HG03575 (cell line): ENCODE measurements at regions not wholly inside any gene's neighbourhood (a gene's known extent, or its start where the extent isn't known, plus 50 kb on each side); places are given as distances from the start of the nearest gene placed in this dataset.
"Not testable (repeated sequence)": the region's sequence is repeated elsewhere in the genome, so short reads cannot be mapped to it uniquely, and the experiment has no call there.

Source experiments
- ATAC-seq: cut with Tn5 transposase; IDR thresholded peaks from one replicate; pipeline ENCODE4 v1.9.1; 2021; ENCODE audit not compliant: unreplicated experiment, insufficient number of reproducible peaks, low FRiP score; ENCODE audit errors: extremely low read depth

DNA sequence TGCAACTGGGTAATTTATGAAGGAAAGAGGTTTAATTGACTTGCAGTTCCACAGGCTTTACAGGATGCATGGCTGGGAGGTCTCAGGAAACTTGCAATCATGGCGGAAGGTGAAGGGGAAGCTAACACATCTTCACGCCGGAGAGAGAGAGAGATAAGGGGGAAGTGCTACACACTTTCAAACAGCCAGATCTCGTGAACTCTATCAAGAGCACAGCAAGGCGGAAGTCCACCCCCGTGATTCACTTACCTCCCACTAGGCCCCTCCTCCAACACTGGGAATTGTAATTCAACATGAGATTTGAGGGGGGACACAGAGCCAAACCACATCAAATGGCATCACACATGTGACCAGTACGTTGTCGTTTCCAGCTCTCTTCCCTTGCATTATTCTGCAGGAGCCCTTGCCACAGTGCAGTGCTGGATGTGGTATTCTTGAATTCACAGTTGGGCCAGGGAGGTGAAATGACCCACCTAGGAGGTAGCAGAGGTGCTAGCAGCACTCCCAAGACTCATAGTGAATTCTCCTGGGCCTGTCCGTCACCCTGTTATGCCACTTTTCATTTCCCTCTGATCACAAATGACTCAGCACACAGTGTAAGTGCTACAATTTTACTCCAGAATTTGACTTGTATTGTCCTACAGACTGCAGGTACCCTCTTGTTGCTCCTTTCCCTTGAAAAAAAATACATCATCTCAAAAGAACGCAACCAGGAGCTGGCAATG lies 179.2 kb upstream of the PLGLB2 start:
- ATAC-seq, result not testable (repeated sequence)

DNA sequence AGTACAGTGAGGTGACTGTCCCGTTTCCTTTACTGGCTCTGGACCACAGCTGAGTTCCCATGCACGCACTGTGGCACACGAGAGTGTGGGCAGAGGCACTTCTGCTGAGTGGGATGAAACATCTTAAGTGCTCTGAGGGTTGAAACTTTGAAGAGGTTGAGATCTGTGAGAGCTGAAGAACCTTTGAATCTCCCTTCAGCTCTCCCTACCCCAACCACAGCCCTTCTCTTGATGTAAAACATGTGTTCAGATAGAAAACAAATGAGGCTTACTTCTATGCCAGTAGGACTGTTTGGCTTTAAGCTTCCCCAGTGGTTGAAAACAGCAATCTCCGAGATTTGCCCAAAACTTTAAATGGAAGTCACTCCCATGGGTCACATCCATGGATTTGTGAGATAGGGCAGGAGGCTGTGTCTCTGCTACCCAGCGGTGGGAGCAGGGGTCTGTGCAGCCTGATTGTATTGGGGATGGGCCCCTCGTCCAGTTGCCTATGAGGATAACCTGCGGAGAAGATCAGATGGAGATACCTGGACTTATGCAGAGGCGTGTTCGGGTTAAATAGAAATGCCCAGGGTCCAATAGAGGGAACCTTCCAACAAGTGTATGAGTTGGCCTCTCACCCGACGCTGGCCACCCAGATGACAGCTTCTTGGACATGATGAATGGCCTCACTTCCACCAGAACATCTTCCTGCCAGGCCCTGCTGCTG lies 178.0 kb upstream of the PLGLB2 start:
- not testable (repeated sequence) for ATAC-seq

DNA sequence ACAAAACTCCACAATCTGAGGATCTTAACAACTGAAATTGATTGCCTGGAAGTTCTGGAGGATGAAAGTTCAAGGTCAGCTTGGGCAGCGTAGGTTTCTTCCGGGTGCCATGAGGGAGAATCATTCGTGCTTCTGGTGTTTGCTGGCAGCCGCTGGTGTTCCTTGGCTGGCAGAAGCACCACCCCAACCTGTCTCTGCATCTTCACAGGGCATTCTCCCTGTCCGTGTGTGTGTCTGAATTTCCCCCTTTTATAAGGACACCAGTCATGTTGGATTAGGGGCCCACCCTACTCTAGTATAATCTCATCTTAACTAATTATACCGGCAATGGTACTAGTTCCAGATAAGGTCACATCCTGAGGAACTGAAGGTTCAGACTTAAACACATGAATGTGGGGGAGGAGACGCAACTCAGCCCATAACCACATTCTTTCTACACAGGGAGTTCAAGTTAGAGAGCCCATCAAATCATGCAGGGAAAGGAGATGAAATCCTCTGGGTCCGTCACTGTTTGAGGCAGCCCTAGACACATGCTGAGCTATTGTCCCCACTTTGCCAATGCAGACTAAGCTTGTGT lies 175.9 kb upstream of the PLGLB2 start:
- ATAC-seq, result not testable (repeated sequence)

DNA sequence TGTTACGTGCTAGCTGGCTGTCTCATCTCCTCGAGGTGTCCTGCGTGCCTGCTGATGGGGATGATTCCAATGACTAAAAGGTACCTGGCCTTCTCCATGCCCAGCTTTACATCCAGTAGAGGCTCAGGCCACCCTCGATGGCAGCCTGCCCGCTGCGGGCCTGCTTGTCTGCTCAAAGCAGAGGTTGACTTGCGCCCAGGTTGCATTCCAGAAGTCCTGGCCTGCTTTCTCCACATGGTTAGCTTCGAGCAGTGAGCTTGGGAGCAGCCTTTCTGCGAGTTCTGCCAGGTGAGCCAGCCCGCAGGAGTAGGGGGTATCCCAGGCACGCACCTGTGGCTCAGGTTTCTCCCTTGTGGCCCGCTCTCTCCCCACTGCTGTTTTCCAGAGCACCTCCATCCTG lies 175.0 kb upstream of the PLGLB2 start:
- not testable (repeated sequence) for ATAC-seq

DNA sequence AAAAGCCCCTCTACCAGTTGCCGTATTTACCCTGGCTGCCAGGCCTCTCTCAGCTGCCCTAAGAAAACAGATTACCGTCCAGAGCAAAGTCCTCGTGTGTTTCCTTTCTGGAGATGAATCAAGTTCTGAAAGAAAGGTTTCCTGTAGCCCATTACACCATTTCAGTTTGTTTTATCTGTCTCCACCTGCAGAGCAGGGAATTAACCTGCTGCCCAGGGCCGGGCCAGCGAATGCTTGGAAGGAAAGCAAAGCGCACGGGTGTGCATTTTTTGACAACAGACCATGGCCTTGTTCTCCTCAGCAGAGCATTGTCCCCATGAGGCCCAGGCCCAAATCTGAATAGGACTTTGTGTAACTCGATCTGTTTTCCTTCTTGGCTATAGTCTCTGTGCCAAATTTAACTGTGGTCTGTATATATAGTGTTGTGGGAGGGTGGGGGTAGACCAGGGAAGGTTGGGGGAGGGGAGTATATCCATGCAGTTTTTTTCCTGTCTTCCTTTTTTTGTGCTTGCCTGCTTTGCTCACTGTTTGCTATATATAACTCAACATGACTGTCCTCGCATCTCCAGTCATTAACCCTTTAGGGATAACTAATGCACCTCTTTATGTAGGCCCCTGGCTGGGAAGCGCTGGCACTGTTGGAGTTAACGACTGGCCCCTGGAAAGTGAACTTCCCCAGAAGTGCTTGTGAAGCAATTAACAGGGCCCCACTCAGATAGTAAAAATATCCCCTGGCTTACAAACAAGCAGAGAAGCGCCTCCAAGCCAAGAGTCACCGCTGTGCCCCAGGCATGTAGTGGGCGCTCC lies 174.3 kb upstream of the PLGLB2 start:
- not testable (repeated sequence) for ATAC-seq

DNA sequence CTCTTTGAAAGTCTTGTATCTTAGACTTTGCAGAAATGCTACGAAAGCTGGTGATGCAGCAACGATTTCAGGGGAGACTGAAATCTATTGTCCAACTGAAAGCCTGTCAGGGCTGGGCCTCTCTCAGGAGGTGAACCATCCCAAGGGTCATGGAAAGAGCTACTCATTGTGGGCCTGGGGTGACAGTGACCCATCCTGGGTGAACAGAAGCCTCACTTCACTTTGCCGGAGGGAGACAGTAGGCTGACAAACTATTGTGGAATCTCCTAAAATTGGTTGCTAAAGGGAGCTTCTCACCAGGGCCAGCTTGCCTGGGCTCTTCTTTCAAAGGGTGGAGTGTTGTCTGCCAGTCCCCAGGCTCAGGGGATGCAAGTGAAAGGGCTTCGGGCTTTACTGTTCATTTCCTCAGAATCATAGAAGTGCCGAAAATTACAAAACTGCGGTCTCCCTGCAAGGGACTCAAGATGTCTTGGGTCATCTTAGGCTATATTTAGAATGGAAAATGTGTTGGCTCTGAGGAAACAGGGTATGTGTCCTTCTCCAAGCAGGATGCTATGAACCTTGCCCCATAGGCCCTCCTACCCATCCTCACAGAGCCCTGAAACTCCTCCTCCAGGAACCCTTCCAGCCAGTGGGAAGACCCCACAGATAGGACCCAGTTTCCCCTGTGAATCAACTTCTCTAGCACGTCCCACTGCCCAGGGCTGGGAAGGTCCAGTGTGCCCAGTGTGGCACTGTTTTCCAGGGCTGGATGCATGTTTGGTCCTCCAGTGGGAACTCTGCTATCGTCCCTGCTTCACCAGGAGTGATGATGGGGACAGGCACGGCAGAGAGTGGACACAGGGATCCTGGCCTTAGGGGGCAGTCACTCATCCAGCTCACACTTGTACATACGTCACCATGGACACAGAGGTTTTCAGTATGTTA lies 173.4 kb upstream of the PLGLB2 start:
- ATAC-seq, result not testable (repeated sequence)

DNA sequence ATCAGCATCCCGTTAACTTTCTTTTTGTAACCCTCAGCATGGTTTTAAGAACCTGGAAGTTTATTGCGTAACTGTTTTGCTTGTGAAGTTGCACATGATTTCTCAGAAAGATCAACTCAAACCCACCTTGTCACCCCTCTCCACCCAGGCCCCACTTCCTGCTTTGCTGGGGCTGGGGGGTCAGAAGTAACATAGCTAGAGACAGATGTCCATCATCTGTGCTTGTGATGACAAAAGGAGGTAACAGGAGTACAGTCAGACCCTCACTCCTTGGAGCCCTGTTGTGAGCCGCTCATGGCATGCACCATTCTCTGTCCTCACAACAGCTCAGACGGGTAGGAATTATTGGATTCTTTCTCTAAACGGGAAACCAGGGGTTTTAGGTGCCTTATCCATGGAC lies 172.7 kb upstream of the PLGLB2 start:
- ATAC-seq, result not testable (repeated sequence)

DNA sequence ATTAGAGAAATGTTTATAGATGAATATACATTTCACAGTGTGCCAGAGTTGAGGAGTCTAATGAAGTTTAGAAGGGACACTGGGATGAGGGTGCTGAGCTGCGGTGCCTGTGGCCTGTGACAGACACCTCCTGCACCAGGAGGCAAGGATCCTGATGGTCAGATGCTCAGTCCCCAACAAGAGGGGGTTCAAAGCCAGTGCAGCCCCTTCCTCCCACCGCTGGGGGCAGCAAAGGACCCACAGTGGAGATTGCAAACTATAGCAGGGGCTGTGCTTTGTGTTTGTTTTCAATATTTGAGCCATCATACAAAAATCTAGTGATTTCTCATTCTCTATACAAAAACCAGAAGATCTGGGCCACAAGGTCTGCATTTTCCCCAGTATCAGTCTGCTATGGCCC lies 170.5 kb upstream of the PLGLB2 start:
- not testable (repeated sequence) for ATAC-seq

DNA sequence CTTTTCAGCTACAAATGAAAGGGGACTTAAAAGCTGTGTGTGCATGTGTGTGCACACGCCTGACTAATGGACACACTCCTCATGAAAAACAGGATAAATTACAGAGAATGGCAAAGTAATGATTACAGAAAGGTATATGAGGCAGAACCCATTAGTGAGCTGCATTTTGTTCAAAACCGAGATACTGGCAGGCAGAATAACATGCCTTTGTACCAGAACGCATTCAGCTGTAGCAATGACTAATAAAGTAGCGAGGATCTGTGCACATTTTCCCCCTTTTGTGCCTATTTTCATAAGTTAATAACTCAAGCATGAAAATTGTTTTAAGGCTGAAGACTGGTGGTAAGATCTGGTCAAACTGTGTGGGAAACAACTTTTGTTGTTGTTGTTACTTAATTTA lies 165.7 kb upstream of the PLGLB2 start:
- ATAC-seq, result not testable (repeated sequence)

DNA sequence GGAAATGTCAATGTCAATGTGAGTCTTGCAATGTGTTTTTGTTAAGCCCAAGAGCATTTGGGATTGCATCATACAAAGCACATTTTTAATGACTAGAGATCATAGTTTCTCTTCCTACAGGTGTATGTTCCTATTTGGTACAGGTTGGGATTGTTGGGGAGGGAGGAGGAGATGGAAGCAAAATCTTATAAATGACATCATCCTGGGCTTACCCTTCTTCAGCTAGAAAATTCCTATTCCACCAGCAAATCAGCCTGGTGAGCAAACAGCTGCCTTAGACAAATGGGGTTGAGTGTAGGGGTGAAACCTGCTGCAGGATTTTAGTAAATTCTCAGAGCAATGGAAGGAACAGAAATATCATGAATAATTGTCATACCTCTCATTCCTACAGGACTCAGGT lies 165.3 kb upstream of the PLGLB2 start:
- ATAC-seq, result not testable (repeated sequence)

DNA sequence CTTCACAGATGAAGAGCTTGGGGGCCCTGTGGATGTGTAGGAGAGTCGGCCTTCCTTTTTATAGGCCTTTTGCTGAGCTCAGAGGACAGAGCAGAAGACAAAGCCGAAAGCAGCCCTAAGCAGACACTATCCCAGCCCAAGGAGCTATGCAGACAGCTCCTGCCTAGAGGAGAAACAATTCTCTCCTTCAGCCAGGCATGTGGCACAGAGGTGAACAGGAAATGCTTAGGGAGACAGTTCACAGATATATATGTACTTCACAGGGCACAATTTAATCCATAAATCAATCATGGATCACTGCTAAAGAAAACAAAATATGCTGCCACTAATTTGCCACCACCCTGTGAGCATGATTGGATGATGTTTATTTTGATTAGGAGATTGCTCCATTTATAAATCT lies 164.5 kb upstream of the PLGLB2 start:
- not testable (repeated sequence) for ATAC-seq

DNA sequence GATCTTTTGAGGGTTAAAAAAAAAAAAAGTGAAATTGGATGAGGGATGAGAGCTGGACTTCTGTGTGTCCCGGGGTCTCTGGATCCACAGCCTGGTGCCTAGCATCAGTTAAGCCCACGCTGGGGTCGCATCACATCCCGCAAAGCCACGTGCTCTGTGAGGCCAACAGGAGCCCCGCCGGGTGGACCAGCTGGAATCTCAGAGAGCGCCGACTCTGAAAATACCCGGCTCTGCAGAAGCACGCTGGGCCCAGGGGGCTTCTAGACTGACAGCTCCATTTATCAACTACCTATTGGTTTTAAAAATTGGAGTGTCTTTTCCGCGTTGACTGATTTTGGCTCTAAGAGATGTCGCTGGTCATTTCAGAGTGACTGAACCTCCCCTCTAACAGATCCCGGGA lies 164.1 kb upstream of the PLGLB2 start:
- not testable (repeated sequence) for ATAC-seq

DNA sequence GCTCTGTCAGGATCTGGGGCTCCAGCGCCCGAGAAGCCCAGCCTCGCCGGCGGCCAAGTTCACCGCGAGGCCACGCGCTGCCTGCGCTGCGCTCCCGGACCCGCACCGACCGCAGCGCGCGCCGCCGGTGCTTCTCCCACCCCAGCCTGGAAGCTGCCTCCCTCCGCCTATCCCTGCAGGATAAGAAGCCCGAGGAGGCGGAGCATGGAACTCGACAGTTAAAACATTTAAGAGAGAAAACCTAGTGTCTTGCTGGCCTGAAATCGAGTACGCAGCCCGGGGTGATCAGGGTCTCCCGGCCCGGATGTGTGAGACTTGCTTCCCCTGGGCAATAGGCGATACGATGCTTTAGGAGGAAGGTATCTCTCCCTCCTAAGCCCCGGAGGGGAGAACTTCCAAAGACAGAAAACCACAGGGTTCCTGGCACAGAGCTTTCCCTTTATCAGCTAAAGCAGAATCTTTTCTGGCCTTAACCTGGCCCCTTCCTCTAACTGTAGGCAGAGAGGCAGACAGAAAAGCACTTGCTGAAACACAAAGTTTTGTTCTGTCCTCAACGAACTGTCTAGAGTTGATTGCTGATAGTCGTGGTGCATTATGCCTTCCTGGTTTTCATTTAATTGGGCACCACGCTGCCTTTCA lies 163.5 kb upstream of the PLGLB2 start:
- ATAC-seq, result not testable (repeated sequence)

DNA sequence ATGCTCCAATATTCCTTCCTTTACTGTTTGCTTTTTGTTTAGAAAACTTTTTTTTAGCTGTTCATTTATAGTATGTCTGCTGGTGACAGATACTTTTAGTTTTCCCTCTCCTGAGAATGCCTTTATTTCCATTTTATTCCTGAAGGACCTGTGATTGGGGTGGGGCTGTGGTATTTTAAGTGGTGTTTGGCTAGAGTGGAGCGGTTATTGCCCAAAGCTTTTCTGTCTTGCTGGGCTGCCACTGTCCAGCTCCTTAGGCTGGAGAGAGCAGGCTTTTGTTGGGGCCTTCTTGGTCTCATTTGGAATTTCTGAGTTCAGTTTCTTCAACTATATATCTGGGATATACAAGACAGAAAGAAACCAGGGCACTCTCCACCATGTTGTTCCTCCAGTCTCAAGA lies 160.0 kb upstream of the PLGLB2 start:
- not testable (repeated sequence) for ATAC-seq

DNA sequence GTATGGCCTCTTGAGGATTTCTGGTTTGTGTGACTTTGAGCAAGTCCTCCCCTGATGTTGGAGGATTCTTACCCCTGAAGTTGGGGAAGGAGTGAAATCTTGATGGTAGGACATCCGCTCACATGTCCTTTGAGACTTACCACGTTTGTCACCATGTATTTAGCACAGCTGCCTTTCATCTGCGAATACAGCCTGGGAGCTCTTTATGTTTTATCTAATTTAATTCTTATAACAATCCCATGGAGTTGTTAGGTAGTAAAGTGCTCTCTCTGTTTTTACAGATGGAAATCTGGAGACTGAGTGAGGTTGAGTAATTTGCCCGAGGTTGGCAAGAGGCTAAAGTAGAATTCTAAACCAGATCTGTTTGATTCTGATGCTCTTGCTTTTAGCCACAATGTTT lies 154.9 kb upstream of the PLGLB2 start:
- not testable (repeated sequence) for ATAC-seq

DNA sequence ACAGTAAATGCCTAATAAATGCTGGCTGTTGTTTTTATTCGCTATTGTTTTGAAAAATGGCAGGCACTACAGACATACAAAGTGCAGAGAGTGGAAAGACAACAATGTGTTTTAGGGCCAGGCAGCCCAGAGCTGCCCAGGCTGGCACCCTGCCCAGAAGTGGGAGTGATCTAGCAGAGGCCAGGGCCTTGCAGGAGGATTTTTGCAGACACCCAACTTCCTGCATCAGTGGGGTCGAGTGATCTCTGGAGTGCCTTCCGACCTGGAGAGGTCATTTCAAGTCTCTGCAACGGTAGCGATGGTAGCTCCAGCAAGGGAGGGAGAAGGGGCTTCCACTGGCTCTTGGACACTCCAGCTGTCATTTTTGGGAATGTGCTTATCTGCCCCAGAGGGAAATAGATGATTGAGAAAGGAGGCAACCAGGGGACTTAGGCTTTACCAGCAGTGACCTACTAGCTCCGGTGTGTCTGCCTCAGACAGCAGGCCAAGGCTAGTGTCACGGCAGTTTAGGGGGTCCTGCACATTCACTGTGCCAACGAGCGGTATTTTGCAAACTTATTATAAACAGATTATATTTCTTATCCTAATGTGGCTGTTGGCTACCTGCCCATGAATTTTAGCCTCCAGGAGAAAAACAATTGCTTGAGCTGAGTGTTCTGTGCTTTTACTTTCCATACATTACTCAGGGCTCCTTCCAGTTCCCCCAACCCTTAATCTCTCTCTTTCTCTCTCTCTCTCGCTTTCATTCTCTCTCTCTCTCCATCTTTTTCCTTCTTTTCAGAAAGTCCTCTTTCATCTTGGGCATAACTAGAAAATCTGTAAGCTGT lies 153.9 kb upstream of the PLGLB2 start:
- ATAC-seq, result not testable (repeated sequence)

DNA sequence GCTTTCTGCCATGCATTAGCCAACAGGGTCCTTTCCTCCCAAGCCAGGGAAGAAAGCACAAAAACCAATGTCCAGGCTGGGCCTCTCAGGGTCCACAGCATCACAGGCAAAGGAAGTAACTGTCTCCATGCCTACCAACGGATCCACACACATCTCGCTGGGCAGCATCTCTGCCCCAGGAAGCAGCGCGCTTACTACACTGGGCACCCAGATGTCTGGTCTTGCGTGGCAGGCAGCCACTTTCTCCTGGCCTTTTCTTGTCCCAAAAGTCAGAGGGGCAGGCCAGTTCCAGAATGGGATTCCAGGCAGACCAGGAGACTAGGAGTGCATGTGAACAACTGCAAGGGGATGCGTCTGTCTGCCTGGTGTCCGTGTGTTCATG lies 153.3 kb upstream of the PLGLB2 start:
- ATAC-seq, result not testable (repeated sequence)
